Spleen (tissue), 11 donors: ENCODE measurements at regions not wholly inside any gene's neighbourhood (a gene's known extent, or its start where the extent isn't known, plus 50 kb on each side); places are given as distances from the start of the nearest gene placed in this dataset.
"Not testable (repeated sequence)": the region's sequence is repeated elsewhere in the genome, so short reads cannot be mapped to it uniquely, and the experiment has no call there.

ENCODE experiments used
- DNase-seq: peaks from one replicate; pipeline ENCODE4 v3.0.0-alpha.2; 2020
- H3K27ac ChIP-seq, 8 donors: fragments of 200-600 bp; sonication (generic) in 7 of 8; 1 replicate in 4 of 8; 2 replicates in 4 of 8; pipeline versions ENCODE4 v1.5.0 to v1.8.0; 2016 to 2021; ENCODE audit warnings: inconsistent platforms in 4 of 8, mild to moderate bottlenecking in 4 of 8, moderate library complexity in 1 of 8
- H3K27me3 ChIP-seq, 7 donors: fragments of 200-600 bp; sonication (generic) in 6 of 7; replicated peaks in 1 of 7; 1 replicate in 4 of 7; 2 replicates in 3 of 7; pipeline versions ENCODE4 v1.5.0 to v1.8.0; 2016 to 2021; ENCODE audit warnings: inconsistent platforms in 3 of 7, mild to moderate bottlenecking in 1 of 7
- H3K36me3 ChIP-seq, 6 donors: fragments of 200-600 bp; sonication (generic) in 5 of 6; 1 replicate in 4 of 6; 2 replicates in 2 of 6; pipeline versions ENCODE4 v1.5.0 to v1.8.0; 2016 to 2021; ENCODE audit warnings: inconsistent platforms in 2 of 6
- H3K4me1 ChIP-seq, 6 donors: fragments of 200-600 bp; sonication (generic) in 5 of 6; 1 replicate in 3 of 6; 2 replicates in 3 of 6; pipeline versions ENCODE4 v1.5.0 to v1.8.0; 2016 to 2021; ENCODE audit warnings: inconsistent platforms in 3 of 6
- H3K4me3 ChIP-seq, 8 donors: fragments of 200-600 bp; sonication (generic) in 7 of 8; 1 replicate in 4 of 8; 2 replicates in 4 of 8; pipeline versions ENCODE4 v1.5.0 to v1.8.0; 2016 to 2021; ENCODE audit warnings: inconsistent platforms in 4 of 8, mild to moderate bottlenecking in 4 of 8, moderate library complexity in 2 of 8
- H3K9me3 ChIP-seq, 8 donors: fragments of 200-600 bp; sonication (generic) in 7 of 8; 1 replicate in 4 of 8; 2 replicates in 4 of 8; pipeline versions ENCODE4 v1.5.0 to v1.8.0; 2016 to 2021; ENCODE audit warnings: inconsistent platforms in 4 of 8
- POLR2AphosphoS5 ChIP-seq, 3 donors: sonication (generic); formaldehyde crosslinking; IDR thresholded peaks; one replicate each; pipeline ENCODE4 v1.5.1; 2017; ENCODE audit warnings: antibody characterized with exemption in 3 of 3
- WGBS, 5 donors: extraction: QIAGEN DNeasy Blood & Tissue Kit in 3 of 5; methylation state at CpG; one replicate each; pipeline versions ENCODE4 v1.1.5 to v1.1.7; 2013 to 2018; 5-methylcytosine and 5-hydroxymethylcytosine counted together
- intact Hi-C: fragments of 100-400 bp; cut with DNase I; formaldehyde crosslinking; loops from one replicate; pipeline ENCODE4 v1.15.0; 2023; ENCODE audit warnings: low total_unique reads
- donor health status: healthy with polysubstance abuse.
- donor health status: DM: no; HTN: no; CAD: no; lungs with moderate emphysema.
- donor health status: DM: no; HTN: no; CAD: no.
- donor health status: Bipolar disorder and iron deficiency.
- donor health status: healthy.
- donor health status: DM: no; HTN: no; CAD: no.
- donor health status: DM: yes; HTN: yes; CAD: no.

DNA sequence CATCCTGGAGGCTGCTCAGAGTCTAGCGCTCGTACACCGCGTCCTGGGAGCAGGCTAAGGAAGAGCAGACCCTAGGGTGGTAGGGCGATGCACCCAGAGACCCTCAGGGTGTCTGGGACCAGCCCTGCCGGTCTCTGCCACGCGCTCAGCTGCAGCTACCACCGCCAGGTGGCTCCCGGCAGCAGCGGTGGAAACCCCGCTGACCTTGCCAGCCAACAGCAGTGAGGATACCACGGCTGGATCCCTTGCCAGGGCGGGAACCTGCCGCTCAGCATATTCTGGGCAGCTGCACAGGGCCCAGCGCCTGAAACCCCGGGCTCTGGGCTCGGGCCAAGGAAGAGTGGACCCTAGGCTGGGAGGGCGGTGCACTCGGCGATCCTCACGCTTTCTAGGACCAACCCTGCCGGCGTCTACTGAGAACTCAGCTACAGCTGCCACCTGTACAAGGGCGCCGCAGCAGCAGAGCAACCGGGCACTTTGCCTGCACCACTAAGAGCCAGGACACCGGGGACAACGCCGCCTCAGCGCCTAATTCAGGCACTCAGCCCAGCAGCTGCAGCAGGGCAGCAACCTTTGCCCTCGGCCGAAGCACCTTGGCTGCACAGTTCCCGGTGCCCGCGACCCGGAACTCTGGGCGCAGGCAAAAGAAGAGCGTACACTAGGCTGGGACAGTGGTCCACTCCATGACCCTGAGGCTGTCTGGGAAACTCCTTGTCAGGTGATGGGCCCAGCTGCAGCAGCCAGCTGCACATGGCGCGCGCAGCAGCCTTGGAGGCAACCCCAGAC, 80.8 kb downstream of the POTEB2 start:
- intact Hi-C loops, H3K4me3 ChIP-seq, H3K9me3 ChIP-seq, H3K36me3 ChIP-seq, H3K27me3 ChIP-seq, H3K4me1 ChIP-seq, H3K27ac ChIP-seq: not testable (repeated sequence)
- WGBS, 5 donors, result 49% methylated on average over 3 to 7 of the region's 42 CpGs; no CpG with 5 or more reads in 3 of the 5 donors
- DNase-seq, result peak; percentile 4

DNA sequence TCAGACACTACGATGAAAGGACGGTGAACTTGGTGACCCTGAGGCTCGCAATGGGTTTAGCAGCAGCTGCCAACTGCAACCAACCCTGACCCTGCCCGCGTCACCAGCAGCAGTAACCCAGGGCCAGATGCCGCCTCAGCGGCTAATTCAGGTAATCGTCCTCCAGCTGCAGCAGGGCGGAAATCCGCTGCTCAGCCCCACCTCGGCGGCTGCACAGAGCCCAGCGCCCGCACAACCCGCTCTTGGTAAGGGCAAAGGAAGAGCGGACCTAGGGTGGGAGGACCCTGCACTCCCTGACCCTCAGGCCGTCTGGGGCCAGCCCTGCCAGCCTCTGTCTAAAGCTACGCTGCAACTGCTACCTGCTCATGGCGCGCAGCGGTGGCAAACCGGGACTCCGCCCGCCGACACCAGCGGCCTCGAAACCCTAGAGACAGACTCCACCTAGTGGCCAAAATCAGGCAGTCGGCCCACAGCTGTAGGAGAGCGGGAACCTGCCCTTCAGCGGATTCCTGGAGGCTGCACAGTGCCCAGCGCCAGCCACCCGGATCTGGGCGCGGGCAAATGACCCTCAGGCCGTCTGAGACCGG, 82.4 kb downstream of the POTEB2 start:
- H3K36me3 ChIP-seq, H3K27me3 ChIP-seq, H3K4me3 ChIP-seq, H3K27ac ChIP-seq, H3K4me1 ChIP-seq, H3K9me3 ChIP-seq, intact Hi-C loops: not testable (repeated sequence)
- WGBS, 5 donors, result 7% methylated on average over 9 of the region's 36 CpGs; no CpG with 5 or more reads in 4 of the 5 donors
- peak; percentile 78 for DNase-seq

DNA sequence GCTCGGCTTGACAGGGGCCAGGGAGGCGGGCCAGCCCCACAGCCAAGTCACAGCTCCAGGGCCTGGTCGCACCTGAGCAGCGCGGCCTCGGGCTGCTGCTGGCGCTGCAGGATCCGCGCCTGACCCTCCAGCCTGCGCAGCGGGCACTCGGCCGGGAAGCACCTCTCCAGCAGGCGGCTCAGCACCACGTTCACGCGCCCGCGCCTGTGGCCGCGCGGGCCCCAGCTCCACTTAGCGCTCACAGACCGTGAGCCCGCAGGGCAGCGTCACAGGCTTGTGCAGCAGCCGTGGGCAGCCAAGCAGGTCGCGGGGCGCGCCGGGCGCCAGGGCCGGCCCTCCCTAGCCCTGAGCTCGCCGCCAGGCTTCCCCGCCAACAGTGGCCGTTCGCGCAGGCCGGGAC, 90.7 kb downstream of the POTEB2 start:
- H3K27me3 ChIP-seq, H3K4me3 ChIP-seq, H3K36me3 ChIP-seq, intact Hi-C loops, H3K9me3 ChIP-seq, H3K4me1 ChIP-seq, DNase-seq, H3K27ac ChIP-seq: not testable (repeated sequence)
- WGBS, 5 donors, result no CpG with 5 or more reads among the region's 41 CpGs

DNA sequence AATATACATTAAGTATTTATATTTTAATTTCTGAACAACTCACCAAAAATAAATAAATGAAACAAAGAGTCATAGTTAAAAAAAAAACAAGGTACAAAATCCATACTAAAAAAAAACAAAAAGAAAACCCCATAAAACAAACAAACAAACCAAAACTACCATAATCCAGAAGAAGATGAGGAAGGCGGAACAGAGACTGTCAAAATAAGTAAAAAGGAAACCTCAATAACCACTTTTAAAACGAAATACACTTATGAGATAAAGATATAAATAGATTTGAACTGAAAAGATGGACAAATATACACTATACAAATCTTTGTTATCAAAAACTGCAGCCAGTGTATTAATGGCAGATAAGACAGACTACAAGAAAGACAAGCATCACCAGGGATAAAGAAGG, 98.2 kb downstream of the POTEB2 start:
- WGBS, 5 donors, result 0% methylated on average over 1 of the region's 2 CpGs; no CpG with 5 or more reads in 4 of the 5 donors
- H3K27me3 ChIP-seq, intact Hi-C loops, H3K27ac ChIP-seq, DNase-seq, H3K9me3 ChIP-seq, H3K4me3 ChIP-seq, H3K36me3 ChIP-seq, H3K4me1 ChIP-seq: not testable (repeated sequence)

DNA sequence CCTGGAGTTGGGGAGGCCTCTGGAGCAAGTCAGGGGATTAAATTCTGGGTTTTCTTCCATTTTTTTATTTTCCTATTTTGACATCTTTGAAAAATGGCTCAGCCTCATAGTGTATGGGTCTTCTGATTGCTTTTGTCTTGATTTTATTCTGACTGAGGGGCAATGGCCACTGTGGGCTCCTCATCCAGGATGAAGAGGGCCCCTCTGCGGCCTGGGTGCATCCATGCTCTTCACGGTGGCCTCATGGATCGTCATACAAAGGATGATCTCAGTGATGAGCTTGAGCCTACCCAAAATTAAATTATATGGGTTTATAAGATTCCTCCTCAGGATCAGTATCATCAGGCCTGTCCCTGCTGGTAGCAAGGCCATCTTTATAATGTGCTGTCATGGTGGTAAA, 103.7 kb downstream of the POTEB2 start:
- H3K27ac ChIP-seq, intact Hi-C loops, H3K4me1 ChIP-seq, DNase-seq, H3K27me3 ChIP-seq, H3K9me3 ChIP-seq, H3K36me3 ChIP-seq, H3K4me3 ChIP-seq: not testable (repeated sequence)
- 67 to 97% (median 88%) methylated on average over 3 of the region's 3 CpGs for WGBS, 5 donors

DNA sequence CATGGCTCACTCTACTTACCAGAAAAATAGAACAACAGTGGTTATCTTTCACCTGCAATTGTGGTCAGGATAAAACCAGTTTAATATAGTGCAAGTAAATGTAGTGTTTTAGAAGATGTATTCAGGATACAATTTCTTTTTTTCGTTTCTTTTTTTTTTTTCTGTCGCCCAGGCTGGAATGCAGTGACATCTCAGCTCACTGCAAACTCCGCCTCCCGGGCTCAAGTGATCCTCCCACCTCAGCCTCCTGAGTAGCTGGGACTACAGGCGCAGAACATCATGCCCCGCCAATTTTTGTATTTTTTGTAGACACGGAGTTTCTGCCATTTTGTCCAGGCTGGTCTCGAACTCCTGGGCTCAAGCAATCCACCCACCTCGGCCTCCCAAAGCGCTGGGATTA, 109.7 kb downstream of the POTEB2 start:
- H3K4me3 ChIP-seq, H3K4me1 ChIP-seq, H3K9me3 ChIP-seq, intact Hi-C loops, H3K36me3 ChIP-seq, H3K27ac ChIP-seq, H3K27me3 ChIP-seq, DNase-seq: not testable (repeated sequence)
- WGBS, 5 donors, result 50% methylated on average over 1 of the region's 10 CpGs; no CpG with 5 or more reads in 4 of the 5 donors

DNA sequence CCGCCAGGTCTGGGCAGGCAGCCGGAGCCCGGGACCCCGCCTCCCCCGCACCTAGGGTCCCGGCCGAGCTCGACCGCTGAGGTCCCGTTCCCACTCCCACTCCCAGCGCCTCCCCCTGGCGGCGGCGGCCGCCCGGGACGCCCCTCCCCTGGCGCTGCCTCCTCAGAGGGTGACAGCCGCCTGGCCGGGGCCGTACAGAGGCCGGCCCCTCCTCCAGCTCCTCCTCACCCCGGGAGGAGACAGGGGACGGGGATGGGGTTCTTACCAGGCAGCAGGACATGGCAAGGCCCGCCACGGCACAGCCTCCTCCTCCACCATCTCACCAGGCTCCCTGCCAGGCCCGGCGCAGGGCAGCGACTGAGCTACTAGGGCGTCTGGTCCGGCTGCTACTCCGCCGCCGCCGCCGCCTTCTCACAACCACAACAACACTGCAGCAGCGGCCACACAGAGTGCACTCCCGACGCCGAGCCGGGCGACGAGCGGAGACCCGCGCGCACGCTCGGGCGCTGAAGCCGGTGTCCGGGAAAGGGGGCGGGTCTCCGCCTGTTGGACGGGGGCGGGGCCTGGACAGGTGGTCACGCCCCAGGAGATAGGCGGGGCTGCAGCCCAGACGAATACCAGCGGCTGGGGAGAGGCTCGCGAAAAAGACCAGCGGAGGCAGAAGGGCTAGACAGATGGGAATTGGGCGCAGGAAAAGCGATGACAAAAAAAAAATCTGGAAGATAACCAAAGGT, 110.3 kb downstream of the POTEB2 start:
- H3K36me3 ChIP-seq, H3K27ac ChIP-seq, intact Hi-C loops, H3K27me3 ChIP-seq, H3K9me3 ChIP-seq, H3K4me1 ChIP-seq: not testable (repeated sequence)
- peak in 1 of 3 donors; percentile 45 for TF ChIP-seq POLR2AphosphoS5 (IDR thresholded peaks at IDR 0.05)
- 65 to 76% methylated on average over 18 to 23 of the region's 65 CpGs; no CpG with 5 or more reads in 3 of the 5 donors for WGBS, 5 donors
- DNase-seq, result peak; percentile 68
- peak overlapping the region in 2 of 8 donors; percentile 35 to 42 for H3K4me3 ChIP-seq

DNA sequence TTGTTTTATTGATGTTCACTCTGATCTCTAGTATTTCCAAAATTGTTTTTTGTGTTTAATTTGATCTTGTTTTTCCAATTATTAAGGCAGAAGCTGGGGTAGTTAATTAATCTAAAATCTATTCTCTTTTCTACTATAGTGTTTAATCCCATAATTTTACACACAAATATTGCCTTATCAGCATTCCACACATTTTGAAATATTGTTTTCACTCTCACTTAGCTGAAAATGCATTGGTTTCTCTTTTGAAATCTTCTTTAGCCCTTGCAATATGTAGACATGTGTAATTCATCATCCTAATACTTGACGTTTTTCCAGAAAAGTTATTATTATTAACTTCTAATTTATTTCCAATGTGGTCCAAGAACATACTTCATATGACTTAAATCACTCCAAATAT, 132.6 kb downstream of the POTEB2 start:
- DNase-seq, intact Hi-C loops, H3K4me3 ChIP-seq, H3K9me3 ChIP-seq, H3K36me3 ChIP-seq, H3K4me1 ChIP-seq, H3K27me3 ChIP-seq, H3K27ac ChIP-seq: not testable (repeated sequence)
- 29 to 50% (median 41%) methylated on average over 1 of the region's 1 CpG for WGBS, 5 donors
